DOHH2 (cell line): ENCODE measurements at regions not wholly inside any gene's neighbourhood (a gene's known extent, or its start where the extent isn't known, plus 50 kb on each side); places are given as distances from the start of the nearest gene placed in this dataset.

Experiments used
- CTCF ChIP-seq: fragments of 200-600 bp; sonication (generic); IDR thresholded peaks from one replicate; pipeline ENCODE4 v1.5.1; 2014; ENCODE audit warnings: antibody characterized with exemption, mild to moderate bottlenecking, low read depth, low read length; ENCODE audit not compliant: poor library complexity, severe bottlenecking
- EZH2phosphoT487 ChIP-seq: fragments of 200-600 bp; sonication (generic); IDR thresholded peaks from 2 replicates; pipeline ENCODE4 v1.6.1; 2017; ENCODE audit warnings: borderline replicate concordance, mild to moderate bottlenecking, antibody characterized with exemption, low read length, moderate library complexity, mixed read lengths

GRCh38 chr21:24353492-24353891, 1253.8 kb downstream of the MRPL39 start:
- TF ChIP-seq CTCF (no peak), EZH2phosphoT487 (no peak)
